Neural crest cell (in vitro differentiated cells): ENCODE measurements at regions not wholly inside any gene's neighbourhood (a gene's known extent, or its start where the extent isn't known, plus 50 kb on each side); places are given as distances from the start of the nearest gene placed in this dataset.

ENCODE experiments used
- DNase-seq: peaks from one replicate; pipeline ENCODE4 v3.0.0; 2021; ENCODE audit warnings: low read depth, mixed read lengths, low spot score
- H3K27ac Mint-ChIP-seq: one replicate; pipeline ENCODE4 v1.8.0; 2021; ENCODE audit warnings: mild to moderate bottlenecking, mixed read lengths; ENCODE audit not compliant: unreplicated experiment
- H3K27me3 Mint-ChIP-seq: 2 replicates; pipeline ENCODE4 v1.8.0; 2021; ENCODE audit warnings: low read depth, mild to moderate bottlenecking, mixed read lengths
- H3K36me3 Mint-ChIP-seq: 2 replicates; pipeline ENCODE4 v1.8.0; 2021; ENCODE audit warnings: low read depth, mild to moderate bottlenecking, mixed read lengths
- H3K4me1 Mint-ChIP-seq: 2 replicates; pipeline ENCODE4 v1.8.0; 2021; ENCODE audit warnings: mixed read lengths
- H3K4me3 Mint-ChIP-seq: one replicate; pipeline ENCODE4 v1.8.0; 2021; ENCODE audit warnings: mild to moderate bottlenecking, mixed read lengths
- H3K9me3 Mint-ChIP-seq: 2 replicates; pipeline ENCODE4 v1.8.0; 2021; ENCODE audit warnings: mixed read lengths
- CTCF ChIP-seq: fragments of 200-600 bp; sonication (generic); conservative IDR thresholded peaks from 2 replicates; pipeline ENCODE4 v1.5.0; 2021; ENCODE audit warnings: antibody characterized with exemption, mild to moderate bottlenecking

DNA sequence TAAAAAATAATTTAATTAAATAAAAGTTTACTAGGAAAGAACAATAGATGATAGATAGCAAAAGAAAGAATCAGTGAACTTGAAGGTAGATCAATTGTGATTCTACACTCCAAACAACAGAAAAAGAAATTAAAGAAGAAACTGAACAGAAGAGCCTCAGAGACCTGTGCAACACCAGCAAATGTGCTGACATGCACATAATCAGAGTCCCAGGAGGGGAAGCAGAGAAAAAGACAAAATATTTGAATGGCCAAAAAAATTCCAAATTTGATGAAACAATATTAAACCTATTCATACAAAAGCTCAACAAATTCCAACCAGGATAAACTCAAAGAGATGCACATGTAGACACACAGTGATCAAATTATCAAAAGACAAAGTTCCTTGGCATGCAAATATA is 267.5 kb upstream of the OPRM1 start:
- no peak for TF ChIP-seq CTCF
- H3K27ac Mint-ChIP-seq = no peak overlapping the region
- DNase-seq = no peak
- no peaks in the 10 kb centered on the region for H3K36me3 Mint-ChIP-seq
- H3K9me3 Mint-ChIP-seq = no peaks in the 10 kb centered on the region
- H3K27me3 Mint-ChIP-seq = no peaks in the 10 kb centered on the region
- no peak overlapping the region for H3K4me3 Mint-ChIP-seq
- H3K4me1 Mint-ChIP-seq = no peaks in the 10 kb centered on the region

DNA sequence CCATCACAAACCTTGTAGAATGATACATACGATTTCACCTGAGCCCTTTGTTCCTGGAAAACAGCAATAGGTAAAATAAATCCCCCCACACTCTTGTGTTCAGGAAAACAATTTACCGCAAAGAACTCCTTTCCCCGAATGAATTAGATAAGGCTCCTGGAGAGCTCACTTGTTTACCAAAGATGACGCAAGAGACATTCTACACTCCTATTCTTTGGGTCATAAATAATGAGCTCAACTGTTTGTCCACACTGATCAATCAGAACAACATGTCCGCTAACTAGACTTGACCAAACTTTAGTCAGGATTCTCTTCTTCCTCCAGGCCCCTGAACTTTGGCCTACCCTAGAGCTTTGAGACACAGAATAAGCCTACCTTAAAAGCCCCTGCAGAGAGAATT is 271.9 kb upstream of the OPRM1 start:
- H3K4me3 Mint-ChIP-seq = no peak overlapping the region
- no peak for DNase-seq
- H3K36me3 Mint-ChIP-seq = no peaks in the 10 kb centered on the region
- no peak overlapping the region for H3K27ac Mint-ChIP-seq
- no peak for TF ChIP-seq CTCF
- H3K4me1 Mint-ChIP-seq = no peaks in the 10 kb centered on the region
- no peaks in the 10 kb centered on the region for H3K27me3 Mint-ChIP-seq
- H3K9me3 Mint-ChIP-seq = peaks cover 2% of the 10 kb centered on the region

- Mint-ChIP-seq H3K27ac (no peak overlapping the region), H3K27me3 (no peaks in the 10 kb centered on the region), H3K36me3 (no peaks in the 10 kb centered on the region), H3K4me1 (no peaks in the 10 kb centered on the region), H3K4me3 (no peak overlapping the region), H3K9me3 (peaks cover 2% of the 10 kb centered on the region)
- no peak for DNase-seq
- no peak for TF ChIP-seq CTCF
These were observed 280.5 kb upstream of the OPRM1 start for GRCh38 chr6:153758516-153758915.

DNA sequence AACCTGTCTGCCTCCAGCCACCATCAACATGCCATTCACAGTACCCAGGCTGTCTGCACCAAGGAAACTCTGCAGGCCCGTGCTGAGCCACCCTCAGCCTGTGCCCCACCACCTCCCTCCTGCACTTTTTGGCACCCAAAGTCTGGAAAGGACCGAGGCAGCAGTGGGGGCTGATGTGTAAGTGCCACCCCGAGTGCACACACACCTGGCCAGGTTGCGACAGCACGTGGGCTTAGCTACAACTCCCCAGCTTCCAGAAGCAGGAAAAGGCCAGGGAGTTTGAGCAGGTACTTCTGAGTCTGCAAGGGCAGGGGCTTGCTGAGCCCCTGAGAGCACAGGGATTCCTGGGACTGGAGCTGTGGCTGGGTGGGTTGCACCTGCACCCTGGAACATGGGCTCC is 303.3 kb upstream of the OPRM1 start:
- H3K4me3 Mint-ChIP-seq = no peak overlapping the region
- no peak for DNase-seq
- peaks cover 5% of the 10 kb centered on the region for H3K9me3 Mint-ChIP-seq
- H3K36me3 Mint-ChIP-seq = peaks cover 3% of the 10 kb centered on the region
- H3K4me1 Mint-ChIP-seq = no peaks in the 10 kb centered on the region
- no peaks in the 10 kb centered on the region for H3K27me3 Mint-ChIP-seq
- H3K27ac Mint-ChIP-seq = no peak overlapping the region
- TF ChIP-seq CTCF = no peak

DNA sequence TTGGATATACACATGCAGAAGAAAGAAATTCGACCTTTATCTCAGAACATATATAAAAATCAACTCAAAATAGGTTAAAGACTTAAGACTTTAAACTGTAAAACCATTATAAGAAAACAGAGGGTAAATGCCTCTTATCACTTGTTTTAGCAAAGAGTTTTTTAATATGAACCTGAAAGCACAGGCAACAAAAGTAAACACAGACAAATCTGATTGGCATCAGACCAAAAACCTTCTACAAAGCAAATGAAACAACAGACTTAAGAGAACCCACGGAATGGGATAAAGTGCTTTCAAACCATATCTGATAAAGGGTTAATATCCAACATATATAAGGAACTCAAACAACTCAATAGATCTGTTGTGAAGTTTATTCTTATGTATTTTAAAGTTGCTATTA is 309.9 kb upstream of the OPRM1 start:
- no peak for TF ChIP-seq CTCF
- Mint-ChIP-seq H3K27ac (no peak overlapping the region), H3K4me1 (peaks cover 31% of the 10 kb centered on the region), H3K4me3 (no peak overlapping the region), H3K9me3 (peaks cover 5% of the 10 kb centered on the region), H3K36me3 (peaks cover 3% of the 10 kb centered on the region), H3K27me3 (no peaks in the 10 kb centered on the region)
- DNase-seq = no peak

DNA sequence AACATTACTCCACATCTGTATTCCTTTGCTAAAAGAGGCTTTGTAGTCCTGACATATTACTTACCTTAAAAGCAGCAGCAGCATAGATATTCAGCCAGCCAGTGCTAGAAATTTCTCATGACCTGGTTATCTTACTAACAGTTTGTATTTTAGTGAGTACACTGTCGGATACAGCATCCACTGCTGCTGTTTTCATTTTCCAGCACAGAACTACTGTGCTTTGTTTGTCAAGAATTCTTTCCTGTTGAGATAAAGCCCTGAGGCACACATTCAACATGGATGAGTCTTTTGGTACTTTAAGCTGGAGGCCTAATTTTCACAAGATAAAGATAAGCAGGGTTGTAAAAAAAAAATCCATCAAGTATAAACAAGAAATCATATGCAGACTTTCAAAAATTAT is 311.2 kb upstream of the OPRM1 start:
- H3K9me3 Mint-ChIP-seq = peaks cover 5% of the 10 kb centered on the region
- H3K4me3 Mint-ChIP-seq = no peak overlapping the region
- H3K36me3 Mint-ChIP-seq = peaks cover 3% of the 10 kb centered on the region
- no peak overlapping the region for H3K27ac Mint-ChIP-seq
- peaks cover 31% of the 10 kb centered on the region for H3K4me1 Mint-ChIP-seq
- H3K27me3 Mint-ChIP-seq = no peaks in the 10 kb centered on the region
- DNase-seq = no peak
- TF ChIP-seq CTCF = no peak
